ENCODE measurements at regions not wholly inside any gene's neighbourhood (a gene's known extent, or its start where the extent isn't known, plus 50 kb on each side); places are given as distances from the start of the nearest gene placed in this dataset.

GRCh38 chr5:108531367-108532128 is 149.7 kb upstream of the FBXL17 start:
- Histone ChIP-seq H3K4me2 (ENCODE audit: low read length) (no peak overlapping the region), H2AFZ (ENCODE audit: low read depth, low read length) (no peak overlapping the region)
- no peak for FAIRE-seq

DNA sequence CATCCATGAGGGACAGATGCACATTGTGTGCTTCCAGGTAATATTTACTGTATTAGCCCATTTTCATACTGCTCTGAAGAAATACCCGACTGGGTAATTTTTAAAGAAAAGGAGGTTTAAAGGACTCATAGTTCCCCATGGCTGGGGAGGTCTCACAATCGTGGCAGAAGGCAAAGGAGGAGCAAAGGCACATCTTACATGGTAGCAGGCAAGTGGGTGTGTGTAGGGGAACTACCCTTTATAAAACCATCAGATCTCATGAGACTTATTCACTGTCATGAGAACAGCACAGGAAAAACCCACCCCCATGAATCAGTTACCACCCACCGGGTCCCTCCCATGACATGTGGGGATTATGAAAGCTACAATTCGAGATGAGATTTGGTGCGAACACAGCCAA is 148.8 kb upstream of the FBXL17 start:
- Mint-ChIP-seq H3K4me3 (ENCODE audit: unreplicated experiment) (no peak overlapping the region), H3K9me3 (ENCODE audit: unreplicated experiment) (peaks cover 7% of the 10 kb centered on the region), H3K36me3 (ENCODE audit: low read depth, unreplicated experiment) (no peaks in the 10 kb centered on the region), H3K27me3 (ENCODE audit: low read depth, unreplicated experiment) (no peaks in the 10 kb centered on the region), H3K27ac (ENCODE audit: unreplicated experiment) (no peak overlapping the region), H3K4me1 (ENCODE audit: low read depth, unreplicated experiment) (peaks cover 26% of the 10 kb centered on the region)
- FAIRE-seq (no peak), DNase-seq (ENCODE audit: low read depth) (no peak)
- Histone ChIP-seq H3K36me3 (ENCODE audit: insufficient read depth, low read length) (no peaks in the 10 kb centered on the region), H3K4me1 (ENCODE audit: insufficient read depth, low read length) (no peaks in the 10 kb centered on the region), H3K79me2 (ENCODE audit: insufficient read depth, low read length) (no peaks in the 10 kb centered on the region), H3K27ac (ENCODE audit: low read depth, low read length) (no peak overlapping the region), H2AFZ (ENCODE audit: low read depth, low read length) (no peak overlapping the region), H4K20me1 (ENCODE audit: insufficient read depth, low read length) (no peaks in the 10 kb centered on the region), H3K4me2 (ENCODE audit: low read length) (no peak overlapping the region), H3K9me3 (ENCODE audit: insufficient read depth, low read depth, low read length) (no peaks in the 10 kb centered on the region), H3K9ac (ENCODE audit: low read length) (no peak overlapping the region), H3K27me3 (ENCODE audit: insufficient read depth, low read length) (no peaks in the 10 kb centered on the region), H3K4me3 (ENCODE audit: insufficient read depth, low read depth, low read length) (no peak overlapping the region)
- TF ChIP-seq EZH2 (IDR thresholded peaks at IDR 0.05; ENCODE audit: insufficient read depth, low read length) (no peak), CTCF (IDR thresholded peaks at IDR 0.05; ENCODE audit: insufficient read depth, low read depth, low read length) (no peak)

More at GRCh38 chr5:108531367-108532128, 149.7 kb upstream of the FBXL17 start:
- Mint-ChIP-seq H3K4me3 (ENCODE audit: unreplicated experiment) (no peak overlapping the region), H3K36me3 (ENCODE audit: low read depth, unreplicated experiment) (no peaks in the 10 kb centered on the region), H3K4me1 (ENCODE audit: low read depth, unreplicated experiment) (peaks cover 26% of the 10 kb centered on the region), H3K9me3 (ENCODE audit: unreplicated experiment) (peaks cover 5% of the 10 kb centered on the region), H3K27me3 (ENCODE audit: low read depth, unreplicated experiment) (no peaks in the 10 kb centered on the region), H3K27ac (ENCODE audit: unreplicated experiment) (no peak overlapping the region)
- no peaks in the 10 kb centered on the region for H4K20me1 ChIP-seq (ENCODE audit: insufficient read depth, low read length)
- H3K9me3 ChIP-seq (ENCODE audit: insufficient read depth, low read depth, low read length) = no peaks in the 10 kb centered on the region
- H3K4me1 ChIP-seq (ENCODE audit: insufficient read depth, low read length) = no peaks in the 10 kb centered on the region
- no peak overlapping the region for H3K9ac ChIP-seq (ENCODE audit: low read length)
- DNase-seq (ENCODE audit: low read depth) = peak; percentile 67
- no peak overlapping the region for H3K4me3 ChIP-seq (ENCODE audit: insufficient read depth, low read depth, low read length)
- no peaks in the 10 kb centered on the region for H3K79me2 ChIP-seq (ENCODE audit: insufficient read depth, low read length)
- H3K27ac ChIP-seq (ENCODE audit: low read depth, low read length) = no peak overlapping the region
- no peaks in the 10 kb centered on the region for H3K27me3 ChIP-seq (ENCODE audit: insufficient read depth, low read length)
- TF ChIP-seq CTCF (IDR thresholded peaks at IDR 0.05; ENCODE audit: insufficient read depth, low read depth, low read length) = no peak
- no peak for TF ChIP-seq EZH2 (IDR thresholded peaks at IDR 0.05; ENCODE audit: insufficient read depth, low read length)
- H3K36me3 ChIP-seq (ENCODE audit: insufficient read depth, low read length) = no peaks in the 10 kb centered on the region

- Histone ChIP-seq H3K9ac (ENCODE audit: low read length) (no peak overlapping the region), H4K20me1 (ENCODE audit: insufficient read depth, low read length) (no peaks in the 10 kb centered on the region), H3K79me2 (ENCODE audit: insufficient read depth, low read length) (no peaks in the 10 kb centered on the region), H3K36me3 (ENCODE audit: insufficient read depth, low read length) (no peaks in the 10 kb centered on the region), H3K4me3 (ENCODE audit: insufficient read depth, low read depth, low read length) (no peak overlapping the region), H2AFZ (ENCODE audit: low read depth, low read length) (no peak overlapping the region), H3K27me3 (ENCODE audit: insufficient read depth, low read length) (no peaks in the 10 kb centered on the region), H3K27ac (ENCODE audit: low read depth, low read length) (no peak overlapping the region), H3K4me2 (ENCODE audit: low read length) (no peak overlapping the region), H3K9me3 (ENCODE audit: insufficient read depth, low read depth, low read length) (no peaks in the 10 kb centered on the region), H3K4me1 (ENCODE audit: insufficient read depth, low read length) (no peaks in the 10 kb centered on the region)
- peaks cover 7% of the 10 kb centered on the region for H3K9me3 Mint-ChIP-seq (ENCODE audit: unreplicated experiment)
- no peaks in the 10 kb centered on the region for H3K27me3 Mint-ChIP-seq (ENCODE audit: low read depth, unreplicated experiment)
- TF ChIP-seq EZH2 (IDR thresholded peaks at IDR 0.05; ENCODE audit: insufficient read depth, low read length) (no peak), CTCF (IDR thresholded peaks at IDR 0.05; ENCODE audit: insufficient read depth, low read depth, low read length) (no peak)
- H3K4me3 Mint-ChIP-seq (ENCODE audit: unreplicated experiment) = no peak overlapping the region
- H3K36me3 Mint-ChIP-seq (ENCODE audit: low read depth, unreplicated experiment) = no peaks in the 10 kb centered on the region
- DNase-seq (ENCODE audit: low read depth) (peak; percentile 55), FAIRE-seq (peak; percentile 66)
- H3K4me1 Mint-ChIP-seq (ENCODE audit: low read depth, unreplicated experiment) = peaks cover 26% of the 10 kb centered on the region
- H3K27ac Mint-ChIP-seq (ENCODE audit: unreplicated experiment) = peak overlapping the region; percentile 47
Observed at GRCh38 chr5:108529381-108529780, 147.5 kb upstream of the FBXL17 start.

Measured in astrocyte (in vitro differentiated cells and primary cell).